Skin epidermis (tissue), 12 donors: ENCODE measurements at regions not wholly inside any gene's neighbourhood (a gene's known extent, or its start where the extent isn't known, plus 50 kb on each side); places are given as distances from the start of the nearest gene placed in this dataset.

Source experiments
- H3K27ac ChIP-seq, 21 experiments: fragments of 200-600 bp; sonication (generic) in 11 of 21; one replicate each; pipeline ENCODE4 v1.5.0; 2020; ENCODE audit warnings: mild to moderate bottlenecking in 3 of 21, inconsistent platforms in 2 of 21, moderate library complexity in 2 of 21
- H3K4me3 ChIP-seq, 7 experiments: fragments of 200-600 bp; sonication (generic) in 2 of 7; one replicate each; pipeline ENCODE4 v1.5.0; 2020; ENCODE audit warnings: inconsistent platforms in 2 of 7, mild to moderate bottlenecking in 2 of 7, moderate library complexity in 1 of 7

GRCh38 chr3:69454204-69454787 is 68.4 kb upstream of the FRMD4B start:
- no peak overlapping the region for H3K4me3 ChIP-seq
- no peak overlapping the region for H3K27ac ChIP-seq

DNA sequence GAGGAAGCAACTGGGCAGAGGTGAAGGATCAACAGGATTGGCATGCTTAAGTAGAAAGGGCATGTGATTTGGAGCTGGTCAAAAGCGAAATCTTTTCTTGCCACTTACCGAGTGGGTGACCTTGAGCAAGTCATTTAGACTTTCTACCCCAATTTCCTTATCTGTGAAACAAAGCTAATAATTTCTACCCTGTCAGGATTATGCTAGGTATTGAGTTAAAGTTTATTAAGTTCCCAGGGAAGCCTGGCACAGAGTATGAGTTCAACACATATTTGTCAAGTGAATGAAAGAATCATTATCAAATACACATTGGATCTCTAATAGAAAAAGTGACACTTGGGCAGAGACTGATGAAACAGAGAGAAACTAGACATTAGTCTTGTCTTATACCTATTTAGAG is 66.4 kb upstream of the FRMD4B start:
- no peak overlapping the region for H3K27ac ChIP-seq
- H3K4me3 ChIP-seq: no peak overlapping the region

- H3K4me3 ChIP-seq: no peak overlapping the region
- H3K27ac ChIP-seq: no peak overlapping the region
Observed at GRCh38 chr3:69451594-69451993, 65.7 kb upstream of the FRMD4B start.

DNA sequence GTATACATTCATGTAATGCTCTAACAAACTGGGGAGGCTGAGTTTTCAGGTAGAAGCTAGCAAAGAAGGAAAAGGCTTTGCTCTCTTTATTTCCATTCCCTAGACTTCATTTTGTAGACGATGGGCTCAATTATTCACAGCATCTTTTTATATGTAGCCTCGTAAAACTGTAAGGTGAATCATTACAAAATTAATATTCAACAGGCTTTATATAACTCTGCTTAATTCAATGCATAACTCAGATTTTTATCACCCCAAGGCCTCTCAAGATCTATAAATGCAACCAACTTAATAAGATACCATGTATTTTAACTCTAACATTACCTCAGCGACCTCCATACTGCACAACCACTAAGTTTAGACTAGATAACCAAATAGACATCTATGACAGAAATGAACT is 63.0 kb upstream of the FRMD4B start:
- no peak overlapping the region for H3K27ac ChIP-seq
- H3K4me3 ChIP-seq: no peak overlapping the region

DNA sequence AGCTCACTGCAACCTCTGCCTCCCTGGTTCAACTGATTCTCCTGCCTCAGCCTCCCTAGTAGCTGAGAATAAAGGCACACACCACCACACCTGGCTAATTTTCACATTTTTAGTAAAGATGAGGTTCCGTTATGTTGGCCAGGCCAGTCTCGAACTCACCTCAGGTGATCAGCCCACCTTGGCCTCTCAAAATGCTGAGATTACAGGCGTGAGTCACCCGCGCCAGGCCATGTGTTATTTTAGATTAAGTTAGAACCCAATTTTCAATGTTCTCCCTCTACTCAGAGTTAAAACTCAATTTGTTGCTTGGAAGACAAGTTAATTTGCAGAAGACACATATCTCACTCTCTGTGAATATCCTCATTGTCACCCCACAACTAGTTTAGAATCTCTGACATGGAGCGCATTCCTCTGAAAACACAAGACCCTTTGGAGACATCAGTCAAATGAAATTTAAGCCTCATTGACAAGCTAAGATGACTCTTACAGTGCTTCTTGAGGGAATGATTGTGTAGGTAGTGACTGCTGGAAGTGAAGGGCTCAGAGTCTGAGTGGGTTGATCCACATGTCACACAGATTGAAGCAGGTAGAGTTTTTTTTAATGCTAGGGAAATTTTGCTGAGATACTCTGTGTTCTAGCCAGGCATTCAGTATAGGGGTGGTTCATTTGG is 60.6 kb upstream of the FRMD4B start:
- H3K4me3 ChIP-seq: no peak overlapping the region
- H3K27ac ChIP-seq: no peak overlapping the region

GRCh38 chr3:69445498-69445897 is 59.6 kb upstream of the FRMD4B start:
- no peak overlapping the region for H3K4me3 ChIP-seq
- peak overlapping the region in 1 of 21 experiments; percentile 26 for H3K27ac ChIP-seq

DNA sequence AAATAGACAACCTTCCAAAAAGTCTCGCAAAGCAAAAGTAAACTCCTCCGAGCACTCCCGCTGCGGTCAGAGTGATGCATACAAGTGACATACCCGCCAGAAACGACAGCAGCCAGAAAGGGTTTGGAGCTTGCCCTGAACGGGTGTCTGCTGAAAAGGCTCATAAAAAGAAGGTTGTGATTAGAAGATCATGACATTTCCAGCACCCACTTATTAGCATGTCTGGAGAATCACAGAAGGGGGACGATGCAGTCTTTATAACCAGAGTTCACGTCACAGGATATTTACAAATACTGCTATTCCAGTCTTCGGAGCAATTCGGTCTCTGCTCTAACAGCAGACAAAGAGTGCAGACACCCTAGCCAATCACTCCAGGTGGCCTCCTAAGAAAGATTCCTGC is 59.1 kb upstream of the FRMD4B start:
- H3K4me3 ChIP-seq: peak overlapping the region in 1 of 7 experiments; percentile 12
- H3K27ac ChIP-seq: peak overlapping the region in 1 of 21 experiments; percentile 26

- Histone ChIP-seq H3K27ac (no peak overlapping the region), H3K4me3 (no peak overlapping the region)
Observed at GRCh38 chr3:69443457-69443920, 57.6 kb upstream of the FRMD4B start.

DNA sequence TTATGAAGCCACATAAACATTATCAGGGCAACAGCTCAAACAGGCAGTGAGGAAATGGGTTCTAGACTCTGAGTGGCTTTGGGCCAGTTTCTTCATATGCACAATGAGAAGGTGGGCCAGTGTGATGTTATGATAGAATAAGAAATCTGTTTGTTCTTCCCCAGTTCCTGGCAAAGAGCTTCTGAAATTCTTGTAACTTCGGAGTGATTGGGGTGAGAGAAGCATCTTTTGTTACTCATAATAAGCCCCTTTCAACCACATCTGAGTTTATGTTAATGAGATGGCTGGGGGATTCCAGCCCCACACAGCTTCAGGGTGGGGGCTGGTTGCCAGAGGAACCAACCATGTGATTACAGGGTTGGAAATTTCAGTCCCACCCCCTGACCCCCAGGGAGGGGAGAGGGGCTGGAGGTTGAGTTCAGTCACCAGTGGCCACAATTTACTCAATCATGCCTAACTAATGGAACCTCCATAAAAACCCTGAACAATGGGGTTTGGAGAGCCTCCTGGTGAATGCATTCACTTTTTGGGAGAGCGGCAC is 57.0 kb upstream of the FRMD4B start:
- Histone ChIP-seq H3K27ac (no peak overlapping the region), H3K4me3 (no peak overlapping the region)

DNA sequence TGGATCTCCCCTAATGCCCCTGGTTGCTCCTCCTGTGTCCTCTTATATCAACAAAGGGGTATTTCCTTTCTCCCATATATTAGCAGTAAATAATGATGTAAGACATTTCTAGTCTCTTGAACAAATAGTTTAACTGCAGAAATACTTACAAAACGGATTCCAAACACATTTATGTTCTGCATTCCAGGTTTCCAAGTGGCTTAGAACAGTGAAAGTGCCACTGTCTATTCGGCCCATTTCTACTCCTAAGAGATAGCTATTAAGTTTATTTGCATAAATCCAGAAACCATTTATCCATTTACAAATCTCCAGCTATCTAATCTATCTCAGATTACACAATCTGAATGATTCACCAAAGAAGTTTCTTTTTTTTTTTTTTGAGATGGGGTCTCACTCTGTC is 55.8 kb upstream of the FRMD4B start:
- Histone ChIP-seq H3K4me3 (no peak overlapping the region), H3K27ac (no peak overlapping the region)

GRCh38 chr3:69441040-69441439 is 55.2 kb upstream of the FRMD4B start:
- Histone ChIP-seq H3K4me3 (no peak overlapping the region), H3K27ac (no peak overlapping the region)

DNA sequence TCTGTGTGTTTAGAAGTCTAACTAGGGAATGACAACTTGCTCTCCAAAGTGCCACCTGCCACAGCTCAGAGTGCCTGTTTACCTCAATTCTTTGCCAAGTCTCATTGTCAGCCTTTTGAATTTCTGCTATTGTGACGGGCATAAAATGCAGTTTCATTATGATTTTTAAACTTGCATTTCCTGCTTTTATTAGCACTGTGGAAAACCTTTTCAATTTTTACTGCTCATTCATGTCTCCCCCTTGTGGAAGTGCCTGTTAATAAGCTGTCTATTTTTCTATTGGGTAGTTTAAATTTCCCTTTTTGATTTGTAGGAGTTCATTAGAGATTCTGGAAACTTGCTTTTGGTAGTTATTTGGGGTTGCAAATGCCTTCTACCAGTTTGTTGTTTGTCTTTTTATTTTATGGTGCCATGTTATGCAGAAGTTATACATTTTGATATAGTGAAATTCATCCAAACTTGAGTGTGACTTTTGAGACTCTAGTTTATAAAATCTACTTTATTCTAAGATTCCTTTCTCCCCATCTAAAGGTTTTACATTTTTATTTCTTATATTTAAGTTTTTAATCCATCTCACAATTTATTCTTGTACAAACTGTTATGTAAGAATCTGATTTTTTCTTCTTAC is 53.9 kb upstream of the FRMD4B start:
- H3K4me3 ChIP-seq: no peak overlapping the region

GRCh38 chr3:69438476-69438875 is 52.6 kb upstream of the FRMD4B start:
- Histone ChIP-seq H3K4me3 (no peak overlapping the region), H3K27ac (no peak overlapping the region)

More for the DNA sequence above, 53.9 kb upstream of the FRMD4B start:
- H3K27ac ChIP-seq: no peak overlapping the region

GRCh38 chr3:69435274-69436265 is 49.7 kb upstream of the FRMD4B start:
- Histone ChIP-seq H3K27ac (no peak overlapping the region), H3K4me3 (no peak overlapping the region)
